RKO (cell line): ENCODE measurements at regions not wholly inside any gene's neighbourhood (a gene's known extent, or its start where the extent isn't known, plus 50 kb on each side); places are given as distances from the start of the nearest gene placed in this dataset.

Experiments
- DNase-seq: peaks from one replicate; pipeline ENCODE4 v3.0.0-alpha.2; 2016; ENCODE audit warnings: low spot score

GRCh38 chr9:106324591-106325280 lies 538.2 kb upstream of the ZNF462 start:
- DNase-seq, result no peak

- no peak for DNase-seq
These were observed 536.5 kb upstream of the ZNF462 start for GRCh38 chr9:106326493-106326892.

- no peak for DNase-seq
These were observed 529.5 kb upstream of the ZNF462 start for GRCh38 chr9:106333481-106333880.

- no peak for DNase-seq
These were observed 528.9 kb upstream of the ZNF462 start for GRCh38 chr9:106334081-106334480.

GRCh38 chr9:106339882-106340281 lies 523.1 kb upstream of the ZNF462 start:
- DNase-seq, result no peak

- no peak for DNase-seq
These were observed 512.2 kb upstream of the ZNF462 start for GRCh38 chr9:106350777-106351176.

GRCh38 chr9:106356924-106357323 lies 506.0 kb upstream of the ZNF462 start:
- DNase-seq, result no peak

GRCh38 chr9:106358331-106358730 lies 504.6 kb upstream of the ZNF462 start:
- no peak for DNase-seq

GRCh38 chr9:106376689-106377088 lies 486.3 kb upstream of the ZNF462 start:
- DNase-seq, result peak; percentile 25

- no peak for DNase-seq
These were observed 479.9 kb upstream of the ZNF462 start for GRCh38 chr9:106383072-106383471.

GRCh38 chr9:106387965-106388364 lies 475.0 kb upstream of the ZNF462 start:
- DNase-seq, result no peak

GRCh38 chr9:106393226-106393625 lies 469.7 kb upstream of the ZNF462 start:
- DNase-seq, result no peak

GRCh38 chr9:106400170-106400569 lies 462.8 kb upstream of the ZNF462 start:
- no peak for DNase-seq

- DNase-seq, result no peak
These were observed 462.0 kb upstream of the ZNF462 start for GRCh38 chr9:106400950-106401349.

GRCh38 chr9:106403081-106403480 lies 459.9 kb upstream of the ZNF462 start:
- no peak for DNase-seq

GRCh38 chr9:106404137-106404536 lies 458.8 kb upstream of the ZNF462 start:
- no peak for DNase-seq

- no peak for DNase-seq
These were observed 457.0 kb upstream of the ZNF462 start for GRCh38 chr9:106405871-106406435.

GRCh38 chr9:106414042-106414441 lies 448.9 kb upstream of the ZNF462 start:
- DNase-seq, result no peak

- DNase-seq, result no peak
These were observed 445.3 kb upstream of the ZNF462 start for GRCh38 chr9:106417685-106418084.

GRCh38 chr9:106419829-106420228 lies 443.1 kb upstream of the ZNF462 start:
- DNase-seq, result no peak

GRCh38 chr9:106420511-106420944 lies 442.4 kb upstream of the ZNF462 start:
- DNase-seq, result no peak

- DNase-seq, result no peak
These were observed 441.2 kb upstream of the ZNF462 start for GRCh38 chr9:106421772-106422171.

- no peak for DNase-seq
These were observed 439.4 kb upstream of the ZNF462 start for GRCh38 chr9:106423575-106423974.

- DNase-seq, result peak; percentile 38
These were observed 430.3 kb upstream of the ZNF462 start for GRCh38 chr9:106432631-106433030.
